ENCODE measurements at regions not wholly inside any gene's neighbourhood (a gene's known extent, or its start where the extent isn't known, plus 50 kb on each side); places are given as distances from the start of the nearest gene placed in this dataset.

- DNase-seq (no peak), ATAC-seq (no peak)
- no peaks in the 10 kb centered on the region for H3K36me3 ChIP-seq (ENCODE audit: insufficient read depth in 1 of 2, low read depth in 1 of 2)
- no peaks in the 10 kb centered on the region for H3K27me3 ChIP-seq (ENCODE audit: insufficient read depth in 3 of 3, low read length in 2 of 3)
- H3K9me3 ChIP-seq, result no peaks in the 10 kb centered on the region
- H3K4me1 ChIP-seq, result peaks cover 7% of the 10 kb centered on the region
- H3K27ac ChIP-seq, result no peak overlapping the region
- intact Hi-C loops (cut with DNase I), result no loop called here
- no peak overlapping the region for H3K4me3 ChIP-seq
- no peak for TF ChIP-seq CTCF (IDR thresholded peaks at IDR 0.05)
Observed at GRCh38 chr12:90262251-90262650, 553.6 kb upstream of the ATP2B1 start.

- H3K27me3 ChIP-seq (ENCODE audit: insufficient read depth in 3 of 3, low read length in 2 of 3), result no peaks in the 10 kb centered on the region
- H3K4me1 ChIP-seq, result peaks cover 7% of the 10 kb centered on the region
- DNase-seq (no peak), ATAC-seq (no peak)
- H3K36me3 ChIP-seq (ENCODE audit: insufficient read depth in 1 of 2, low read depth in 1 of 2), result no peaks in the 10 kb centered on the region
- H3K27ac ChIP-seq, result no peak overlapping the region
- no peaks in the 10 kb centered on the region for H3K9me3 ChIP-seq
- no peak overlapping the region for H3K4me3 ChIP-seq
- intact Hi-C loops (cut with DNase I), result no loop called here
- no peak for TF ChIP-seq CTCF (IDR thresholded peaks at IDR 0.05)
Observed at GRCh38 chr12:90261283-90261682, 552.6 kb upstream of the ATP2B1 start.

- Histone ChIP-seq H3K36me3 (ENCODE audit: insufficient read depth in 1 of 2, low read depth in 1 of 2) (no peaks in the 10 kb centered on the region), H3K27me3 (ENCODE audit: insufficient read depth in 3 of 3, low read length in 2 of 3) (no peaks in the 10 kb centered on the region), H3K4me3 (no peak overlapping the region), H3K4me1 (peaks cover 7% of the 10 kb centered on the region), H3K27ac (no peak overlapping the region), H3K9me3 (no peaks in the 10 kb centered on the region)
- 43 to 81% (median 47%) methylated on average over 1 of the region's 1 CpG for WGBS, 3 donors
- ATAC-seq, result no peak
- intact Hi-C loops (cut with DNase I), result no loop called here
- no peak for DNase-seq
- TF ChIP-seq CTCF (IDR thresholded peaks at IDR 0.05), result no peak
Observed at GRCh38 chr12:90260136-90260535, 551.5 kb upstream of the ATP2B1 start.

- Histone ChIP-seq H3K9me3 (no peaks in the 10 kb centered on the region), H3K36me3 (ENCODE audit: insufficient read depth in 1 of 2, low read depth in 1 of 2) (no peaks in the 10 kb centered on the region), H3K4me3 (no peak overlapping the region), H3K27me3 (ENCODE audit: insufficient read depth in 3 of 3, low read length in 2 of 3) (no peaks in the 10 kb centered on the region), H3K27ac (no peak overlapping the region), H3K4me1 (peaks cover 24% of the 10 kb centered on the region)
- no peak for DNase-seq
- intact Hi-C loops (cut with DNase I), result loop anchor here in 1 of 2 donors (10.0 kb wide), 1 partner anchor 553 kb away; the partner anchor contains the start of gene ATP2B1
- WGBS, 3 donors, result 92 to 93% (median 93%) methylated on average over 4 of the region's 4 CpGs
- no peak for ATAC-seq
- TF ChIP-seq CTCF (IDR thresholded peaks at IDR 0.05), result no peak
Observed at GRCh38 chr12:90257927-90258624, 549.4 kb upstream of the ATP2B1 start.

- no peak for ATAC-seq
- H3K27me3 ChIP-seq (ENCODE audit: insufficient read depth in 3 of 3, low read length in 2 of 3), result no peaks in the 10 kb centered on the region
- no peaks in the 10 kb centered on the region for H3K9me3 ChIP-seq
- H3K4me3 ChIP-seq, result no peak overlapping the region
- H3K4me1 ChIP-seq, result peaks cover 42% of the 10 kb centered on the region
- intact Hi-C loops (cut with DNase I), result loop anchor here in 1 of 2 donors (5.0 to 10.0 kb wide), 3 partner anchors 227 to 712 kb away; partner anchors contain the start of gene ATP2B1
- H3K36me3 ChIP-seq (ENCODE audit: insufficient read depth in 1 of 2, low read depth in 1 of 2), result no peaks in the 10 kb centered on the region
- no peak for TF ChIP-seq CTCF (IDR thresholded peaks at IDR 0.05)
- peak overlapping the region; percentile 18 for H3K27ac ChIP-seq
- no peak for DNase-seq
Observed at GRCh38 chr12:90254796-90255195, 546.2 kb upstream of the ATP2B1 start.

Data from psoas muscle (tissue), 7 donors.